Tibial nerve (tissue), 4 donors: ENCODE measurements at regions not wholly inside any gene's neighbourhood (a gene's known extent, or its start where the extent isn't known, plus 50 kb on each side); places are given as distances from the start of the nearest gene placed in this dataset.

Experiments
- DNase-seq, 2 donors: peaks; one replicate each; pipeline ENCODE4 v3.0.0-alpha.2; 2019; ENCODE audit warnings: low spot score in 2 of 2
- H3K27ac ChIP-seq, 4 donors: fragments of 200-600 bp; sonication (generic) in 3 of 4; one replicate each; pipeline ENCODE4 v1.5.1; 2017 to 2019; ENCODE audit warnings: mild to moderate bottlenecking in 1 of 4
- H3K27me3 ChIP-seq, 2 donors: fragments of 200-600 bp; sonication (generic) in 1 of 2; one replicate each; pipeline versions ENCODE4 v1.5.1 to v1.6.0; 2017 to 2019
- H3K36me3 ChIP-seq, 3 donors: fragments of 200-600 bp; sonication (generic); one replicate each; pipeline ENCODE4 v1.5.1; 2018 to 2019
- H3K4me1 ChIP-seq, 4 donors: fragments of 200-600 bp; sonication (generic) in 3 of 4; one replicate each; pipeline ENCODE4 v1.5.1; 2017 to 2019
- H3K4me3 ChIP-seq, 4 donors: fragments of 200-600 bp; sonication (generic) in 3 of 4; one replicate each; pipeline ENCODE4 v1.5.1; 2017 to 2019; ENCODE audit warnings: mild to moderate bottlenecking in 1 of 4, moderate library complexity in 1 of 4
- H3K9me3 ChIP-seq, 4 donors: fragments of 200-600 bp; sonication (generic) in 3 of 4; one replicate each; pipeline ENCODE4 v1.5.1; 2017 to 2019
- CTCF ChIP-seq, 5 experiments: fragments of 200-600 bp in 3 of 5; fragments of 450-650 bp in 2 of 5; sonication (generic) in 3 of 5; IDR thresholded peaks; one replicate each; pipeline ENCODE4 v1.5.1; 2016 to 2019; ENCODE audit warnings: antibody characterized with exemption in 5 of 5, mild to moderate bottlenecking in 3 of 5, moderate library complexity in 2 of 5
- EP300 ChIP-seq, 2 donors: sonication (generic); formaldehyde crosslinking; IDR thresholded peaks; one replicate each; pipeline ENCODE4 v1.6.1; 2017; ENCODE audit warnings: antibody characterized with exemption in 2 of 2, mild to moderate bottlenecking in 1 of 2
- POLR2A ChIP-seq, 2 donors: fragments of 450-650 bp; IDR thresholded peaks; one replicate each; pipeline ENCODE4 v1.6.1; 2017; ENCODE audit warnings: antibody characterized with exemption in 2 of 2, mild to moderate bottlenecking in 2 of 2, moderate library complexity in 2 of 2
- WGBS, 2 donors: methylation state at CpG; one replicate each; pipeline ENCODE4 v1.1.5; 2018; 5-methylcytosine and 5-hydroxymethylcytosine counted together

- no peak overlapping the region for H3K4me3 ChIP-seq
- no peak for DNase-seq
- WGBS, 2 donors: 62 to 73% methylated on average over 8 of the region's 8 CpGs
- H3K27ac ChIP-seq: no peak overlapping the region
- H3K36me3 ChIP-seq: no peaks in the 10 kb centered on the region
- no peak for TF ChIP-seq POLR2A (IDR thresholded peaks at IDR 0.05)
- TF ChIP-seq EP300 (IDR thresholded peaks at IDR 0.05): no peak
- TF ChIP-seq CTCF (IDR thresholded peaks at IDR 0.05): no peak
- H3K9me3 ChIP-seq: peaks cover 0 to under 1% (median 0%) of the 10 kb centered on the region in 4 donors
- H3K4me1 ChIP-seq: no peaks in the 10 kb centered on the region
- H3K27me3 ChIP-seq: no peaks in the 10 kb centered on the region
These were observed 385.3 kb upstream of the ADARB2 start for GRCh38 chr10:2122431-2123124.

- no peaks in the 10 kb centered on the region for H3K27me3 ChIP-seq
- no peaks in the 10 kb centered on the region for H3K4me1 ChIP-seq
- H3K4me3 ChIP-seq: no peak overlapping the region
- no peak for DNase-seq
- WGBS, 2 donors: 30 to 36% methylated on average over 5 of the region's 5 CpGs
- TF ChIP-seq EP300 (IDR thresholded peaks at IDR 0.05) (no peak), CTCF (IDR thresholded peaks at IDR 0.05) (no peak), POLR2A (IDR thresholded peaks at IDR 0.05) (no peak)
- no peaks in the 10 kb centered on the region for H3K36me3 ChIP-seq
- H3K27ac ChIP-seq: no peak overlapping the region
- peaks cover 0 to 7% (median 0%) of the 10 kb centered on the region in 4 donors for H3K9me3 ChIP-seq
These were observed 384.6 kb upstream of the ADARB2 start for GRCh38 chr10:2121929-2122328.

GRCh38 chr10:2121315-2121714 lies 384.0 kb upstream of the ADARB2 start:
- no peaks in the 10 kb centered on the region for H3K27me3 ChIP-seq
- no peaks in the 10 kb centered on the region for H3K4me1 ChIP-seq
- peaks cover 0 to 12% (median 0%) of the 10 kb centered on the region in 4 donors for H3K9me3 ChIP-seq
- no peak overlapping the region for H3K27ac ChIP-seq
- WGBS, 2 donors: 87 to 97% methylated on average over 1 of the region's 1 CpG
- no peak for DNase-seq
- TF ChIP-seq EP300 (IDR thresholded peaks at IDR 0.05) (no peak), CTCF (IDR thresholded peaks at IDR 0.05) (no peak), POLR2A (IDR thresholded peaks at IDR 0.05) (no peak)
- H3K4me3 ChIP-seq: no peak overlapping the region
- no peaks in the 10 kb centered on the region for H3K36me3 ChIP-seq

GRCh38 chr10:2120746-2121145 lies 383.4 kb upstream of the ADARB2 start:
- Histone ChIP-seq H3K27me3 (no peaks in the 10 kb centered on the region), H3K27ac (no peak overlapping the region), H3K9me3 (peaks cover 0 to 12% (median 0%) of the 10 kb centered on the region in 4 donors), H3K4me3 (no peak overlapping the region), H3K4me1 (no peaks in the 10 kb centered on the region), H3K36me3 (no peaks in the 10 kb centered on the region)
- TF ChIP-seq EP300 (IDR thresholded peaks at IDR 0.05) (no peak), POLR2A (IDR thresholded peaks at IDR 0.05) (no peak), CTCF (IDR thresholded peaks at IDR 0.05) (no peak)
- no peak for DNase-seq
- WGBS, 2 donors: 16 to 34% methylated on average over 9 of the region's 9 CpGs

GRCh38 chr10:2119316-2119715 lies 382.0 kb upstream of the ADARB2 start:
- Histone ChIP-seq H3K27ac (no peak overlapping the region), H3K36me3 (no peaks in the 10 kb centered on the region), H3K4me1 (no peaks in the 10 kb centered on the region), H3K9me3 (peaks cover 0 to 12% (median 0%) of the 10 kb centered on the region in 4 donors), H3K4me3 (no peak overlapping the region), H3K27me3 (no peaks in the 10 kb centered on the region)
- TF ChIP-seq CTCF (IDR thresholded peaks at IDR 0.05) (no peak), POLR2A (IDR thresholded peaks at IDR 0.05) (no peak), EP300 (IDR thresholded peaks at IDR 0.05) (no peak)
- WGBS, 2 donors: 88 to 95% methylated on average over 6 of the region's 6 CpGs
- DNase-seq: no peak
